H1 (cell line): ENCODE measurements at regions not wholly inside any gene's neighbourhood (a gene's known extent, or its start where the extent isn't known, plus 50 kb on each side); places are given as distances from the start of the nearest gene placed in this dataset.

Experiments used
- CTCF ChIA-PET: fragments of 300-600 bp; sonication (Branson Sonifier 250); formaldehyde crosslinking; loops from one replicate; lab custom pipeline; 2021; ENCODE audit not compliant: partially characterized antibody; lab: Charles Lee
- POLR2A ChIA-PET: fragments of 300-600 bp; sonication (Branson Sonifier 250); formaldehyde crosslinking; loops from one replicate; lab custom pipeline; 2021; ENCODE audit warnings: inconsistent platforms; ENCODE audit not compliant: partially characterized antibody; lab: Charles Lee
- DNase-seq, 2 experiments: peaks; one replicate each; pipeline versions ENCODE4 v3.0.0 to v3.0.0-alpha.2; 2010 to 2022; ENCODE audit warnings: low spot score in 2 of 2, low read depth in 1 of 2, mixed read lengths in 1 of 2
- FAIRE-seq: peaks from 2 replicates; lab custom pipeline; 2011; peaks lifted over from hg19 to GRCh38; lab: Jason Lieb, UNC
- H2AFZ ChIP-seq: 2 replicates; pipeline ENCODE4 v1.8.1; 2012; ENCODE audit warnings: low read length, inconsistent platforms
- H2AK5ac ChIP-seq: 2 replicates; pipeline ENCODE4 v1.6.1; 2013; ENCODE audit warnings: low read depth, low read length
- H2BK120ac ChIP-seq: replicated peaks from 2 replicates; pipeline ENCODE3; 2013; ENCODE audit warnings: low read depth, low read length, inconsistent platforms
- H2BK12ac ChIP-seq: 2 replicates; pipeline ENCODE4 v1.6.1; 2013; ENCODE audit warnings: low read depth, low read length
- H2BK15ac ChIP-seq: 2 replicates; pipeline ENCODE4 v1.6.1; 2013; ENCODE audit warnings: low read length
- H2BK20ac ChIP-seq: 2 replicates; pipeline ENCODE4 v1.6.1; 2013; ENCODE audit warnings: low read length
- H2BK5ac ChIP-seq: 2 replicates; pipeline ENCODE4 v1.6.1; 2013; ENCODE audit warnings: low read depth, low read length
- H3K14ac ChIP-seq: 2 replicates; pipeline ENCODE4 v1.6.1; 2013; ENCODE audit warnings: inconsistent platforms; ENCODE audit not compliant: insufficient read length
- H3K18ac ChIP-seq: 2 replicates; pipeline ENCODE4 v1.6.1; 2013; ENCODE audit warnings: low read length; ENCODE audit errors: extremely low read depth
- H3K23ac ChIP-seq: 2 replicates; pipeline ENCODE4 v1.6.1; 2013; ENCODE audit warnings: inconsistent platforms; ENCODE audit not compliant: insufficient read length
- H3K23me2 ChIP-seq: 2 replicates; pipeline ENCODE4 v1.6.1; 2013; ENCODE audit warnings: low read depth, low read length
- H3K27ac ChIP-seq: 2 replicates; pipeline ENCODE4 v1.6.1; 2011; ENCODE audit warnings: low read depth, low read length, inconsistent platforms
- H3K27me3 ChIP-seq, 4 experiments: replicated peaks in 1 of 4; 1 replicate in 1 of 4; 2 replicates in 3 of 4; pipeline versions ENCODE4 v1.6.1 to v1.8.1; 2011 to 2013; ENCODE audit warnings: low read length in 3 of 4, mild to moderate bottlenecking in 3 of 4, inconsistent platforms in 2 of 4, mixed read lengths in 2 of 4, moderate library complexity in 1 of 4; ENCODE audit not compliant: control insufficient read depth in 3 of 4, insufficient read depth in 3 of 4; ENCODE audit errors: extremely low read depth in 1 of 4
- H3K36me3 ChIP-seq, 4 experiments: 2 replicates each; pipeline versions ENCODE4 v1.6.1 to v1.8.1; 2011 to 2013; ENCODE audit warnings: mild to moderate bottlenecking in 4 of 4, low read length in 3 of 4, moderate library complexity in 2 of 4, control low read depth in 1 of 4, inconsistent platforms in 1 of 4; ENCODE audit not compliant: insufficient read depth in 4 of 4, control insufficient read depth in 2 of 4
- H3K4ac ChIP-seq: replicated peaks from 2 replicates; pipeline ENCODE3; 2013; ENCODE audit warnings: low read length, low read depth, mixed read lengths, inconsistent platforms; ENCODE audit not compliant: insufficient read length
- H3K4me1 ChIP-seq, 4 experiments: replicated peaks in 1 of 4; 1 replicate in 1 of 4; 2 replicates in 3 of 4; pipeline versions ENCODE4 v1.6.1 to v1.8.1; 2011 to 2013; ENCODE audit warnings: low read length in 3 of 4, inconsistent platforms in 2 of 4, mixed read lengths in 1 of 4; ENCODE audit not compliant: insufficient read depth in 4 of 4, control insufficient read depth in 3 of 4
- H3K4me2 ChIP-seq, 2 experiments: 2 replicates each; pipeline versions ENCODE4 v1.6.1 to v1.8.1; 2011 to 2013; ENCODE audit warnings: low read depth in 2 of 2, low read length in 2 of 2, control low read depth in 1 of 2, inconsistent platforms in 1 of 2, mild to moderate bottlenecking in 1 of 2; ENCODE audit not compliant: insufficient read depth in 1 of 2
- H3K4me3 ChIP-seq, 4 experiments: fragments of 200-600, 300-600 bp in 1 of 4; sonication (generic), shearing (Covaris generic), sonication (Bioruptor Twin) in 1 of 4; 2 replicates each; pipeline versions ENCODE4 v1.5.1 to v1.8.1; 2011 to 2016; ENCODE audit warnings: low read length in 4 of 4, low read depth in 3 of 4, control low read depth in 2 of 4, inconsistent platforms in 2 of 4, mild to moderate bottlenecking in 2 of 4, mixed read lengths in 1 of 4, moderate library complexity in 1 of 4; ENCODE audit not compliant: insufficient read depth in 2 of 4; ENCODE audit errors: extremely low read depth in 1 of 4
- H3K56ac ChIP-seq: replicated peaks from 2 replicates; pipeline ENCODE3; 2013; ENCODE audit warnings: low read depth, mild to moderate bottlenecking, mixed read lengths, low read length, inconsistent platforms; ENCODE audit not compliant: insufficient read length
- H3K79me1 ChIP-seq: 2 replicates; pipeline ENCODE4 v1.6.1; 2013; ENCODE audit warnings: low read depth, low read length, control low read depth
- H3K79me2 ChIP-seq, 2 experiments: 2 replicates each; pipeline versions ENCODE4 v1.6.1 to v1.8.1; 2012 to 2013; ENCODE audit warnings: low read length in 2 of 2, mild to moderate bottlenecking in 2 of 2, inconsistent platforms in 1 of 2; ENCODE audit not compliant: insufficient read depth in 2 of 2, control insufficient read depth in 1 of 2
- H3K9ac ChIP-seq, 4 experiments: replicated peaks in 1 of 4; 1 replicate in 1 of 4; 2 replicates in 3 of 4; pipeline versions ENCODE4 v1.6.1 to v1.8.1; 2011 to 2013; ENCODE audit warnings: low read depth in 3 of 4, low read length in 3 of 4, control low read depth in 2 of 4, mild to moderate bottlenecking in 2 of 4, moderate library complexity in 2 of 4, inconsistent platforms in 1 of 4; ENCODE audit errors: extremely low read depth in 1 of 4
- H3K9me3 ChIP-seq, 2 experiments: 2 replicates each; pipeline versions ENCODE4 v1.6.1 to v1.8.1; 2012 to 2013; ENCODE audit warnings: mild to moderate bottlenecking in 2 of 2, moderate library complexity in 2 of 2, control low read depth in 1 of 2, inconsistent platforms in 1 of 2, low read depth in 1 of 2, low read length in 1 of 2, mixed read lengths in 1 of 2; ENCODE audit not compliant: insufficient read depth in 2 of 2
- H4K20me1 ChIP-seq, 2 experiments: replicated peaks in 1 of 2; 2 replicates each; pipeline versions ENCODE3 to v1.8.1; 2011 to 2013; ENCODE audit warnings: inconsistent platforms in 2 of 2, low read length in 2 of 2, mild to moderate bottlenecking in 1 of 2; ENCODE audit not compliant: insufficient read depth in 2 of 2, control insufficient read depth in 1 of 2
- H4K5ac ChIP-seq: 2 replicates; pipeline ENCODE4 v1.6.1; 2013; ENCODE audit warnings: low read length, low read depth, mixed read lengths, inconsistent platforms; ENCODE audit not compliant: insufficient read length
- H4K8ac ChIP-seq: 2 replicates; pipeline ENCODE4 v1.8.0; 2013; ENCODE audit warnings: mild to moderate bottlenecking, moderate library complexity, low read length, inconsistent platforms; ENCODE audit not compliant: insufficient read depth; ENCODE audit errors: extremely low read depth
- H4K91ac ChIP-seq: replicated peaks from 2 replicates; pipeline ENCODE3; 2013; ENCODE audit warnings: low read length, mixed read lengths, inconsistent platforms; ENCODE audit not compliant: insufficient read length
- ASH2L ChIP-seq: fragments of 200-600, 300-600 bp; sonication (generic); IDR thresholded peaks from one replicate; pipeline ENCODE4 v1.7.1; 2017; ENCODE audit warnings: low read length
- BACH1 ChIP-seq: IDR thresholded peaks from 2 replicates; pipeline ENCODE4 v1.6.1; 2012; ENCODE audit warnings: low read length, improper control_type of control experiment
- CBX5 ChIP-seq: fragments of 300-800, 300-1000 bp; sonication (generic); IDR thresholded peaks from 2 replicates; pipeline ENCODE4 v1.7.1; 2016; ENCODE audit warnings: antibody characterized with exemption, low read length, low read depth
- EP300 ChIP-seq, 2 experiments: IDR thresholded peaks; 1 replicate in 1 of 2; 2 replicates in 1 of 2; pipeline ENCODE4 v1.6.1; 2011 to 2012; ENCODE audit warnings: low read depth in 2 of 2, low read length in 2 of 2, mild to moderate bottlenecking in 2 of 2, borderline replicate concordance in 1 of 2, inconsistent platforms in 1 of 2, moderate library complexity in 1 of 2
- GABPA ChIP-seq: IDR thresholded peaks from 2 replicates; pipeline ENCODE4 v1.6.1; 2011; ENCODE audit warnings: mild to moderate bottlenecking, low read length, moderate library complexity, borderline replicate concordance; ENCODE audit not compliant: insufficient read depth
- HDAC6 ChIP-seq: IDR thresholded peaks from one replicate; pipeline ENCODE4 v1.7.1; 2012; ENCODE audit warnings: low read depth, mild to moderate bottlenecking, inconsistent platforms, low read length, moderate library complexity
- KDM1A ChIP-seq: fragments of 200-600, 300-600 bp; sonication (generic); IDR thresholded peaks from 2 replicates; pipeline ENCODE4 v1.7.1; 2016; ENCODE audit warnings: mild to moderate bottlenecking, low read length, borderline replicate concordance
- POLR2A ChIP-seq, 2 experiments: IDR thresholded peaks; 1 replicate in 1 of 2; 2 replicates in 1 of 2; pipeline ENCODE4 v1.6.1; 2011; ENCODE audit warnings: low read depth in 2 of 2, low read length in 2 of 2, mild to moderate bottlenecking in 2 of 2; ENCODE audit errors: control extremely low read depth in 1 of 2
- SIN3A ChIP-seq, 2 experiments: IDR thresholded peaks in 1 of 2; conservative IDR thresholded peaks in 1 of 2; 2 replicates each; pipeline ENCODE4 v1.6.1; 2011 to 2012; ENCODE audit warnings: low read length in 2 of 2, improper control_type of control experiment in 1 of 2, low read depth in 1 of 2, mild to moderate bottlenecking in 1 of 2
- TEAD4 ChIP-seq: IDR thresholded peaks from 2 replicates; pipeline ENCODE4 v1.6.1; 2012; ENCODE audit warnings: low read depth, low read length, inconsistent platforms, mixed read lengths
- WGBS, 2 experiments: shearing (Covaris generic) in 1 of 2; methylation state at CpG; one replicate each; pipeline versions ENCODE4 v1.1.6 to v1.1.7; 2013 to 2015; ENCODE audit warnings: low lambda C conversion rate in 2 of 2, mixed read lengths in 2 of 2, inconsistent platforms in 1 of 2, low coverage in 1 of 2, missing lambda C conversion rate in 1 of 2; ENCODE audit not compliant: insufficient replicate concordance in 2 of 2, insufficient coverage in 1 of 2, insufficient read length in 1 of 2; ENCODE audit errors: extremely low coverage in 1 of 2, missing lambda C conversion rate in 1 of 2; 5-methylcytosine and 5-hydroxymethylcytosine counted together
- TF ChIP-seq, protein P1 (sequence below): IDR thresholded peaks from 2 replicates; pipeline ENCODE4 v1.6.1; 2012; ENCODE audit warnings: inconsistent platforms

DNA sequence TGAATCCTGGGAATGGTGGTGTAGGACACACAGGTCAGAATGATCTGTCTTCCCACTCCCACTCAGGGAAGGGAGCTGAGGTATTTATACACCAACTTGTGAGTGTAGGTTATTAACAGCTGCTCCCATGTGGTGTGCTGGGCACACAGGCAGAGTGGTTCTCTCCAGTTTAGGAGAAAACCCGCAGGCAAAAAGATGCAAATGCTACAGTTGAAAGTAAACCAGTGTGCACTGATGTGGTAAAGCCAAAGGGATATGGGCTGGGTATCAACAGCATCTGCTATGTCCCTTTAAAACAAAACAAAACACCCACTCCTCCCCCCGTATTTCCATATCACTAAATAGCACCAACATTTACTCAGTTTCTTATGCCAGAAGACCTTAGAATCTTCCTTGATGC, 75.4 kb upstream of the SYT13 start:
- TF ChIP-seq TEAD4 (no peak), GABPA (no peak), ASH2L (no peak), KDM1A (no peak), EP300 (IDR thresholded peaks at IDR 0.05; ENCODE audit: borderline replicate concordance in 1 of 2, low read depth in 2 of 2, low read length in 2 of 2) (no peak), POLR2A (IDR thresholded peaks at IDR 0.05; ENCODE audit: control extremely low read depth in 1 of 2, low read depth in 2 of 2, low read length in 2 of 2) (no peak), BACH1 (no peak), HDAC6 (no peak), CBX5 (no peak), SIN3A (conservative IDR thresholded peaks at IDR 0.05 in 1 of 2, IDR thresholded peaks at IDR 0.05 in 1 of 2; ENCODE audit: low read depth in 1 of 2, low read length in 2 of 2) (no peak)
- TF ChIP-seq, protein P1, sequence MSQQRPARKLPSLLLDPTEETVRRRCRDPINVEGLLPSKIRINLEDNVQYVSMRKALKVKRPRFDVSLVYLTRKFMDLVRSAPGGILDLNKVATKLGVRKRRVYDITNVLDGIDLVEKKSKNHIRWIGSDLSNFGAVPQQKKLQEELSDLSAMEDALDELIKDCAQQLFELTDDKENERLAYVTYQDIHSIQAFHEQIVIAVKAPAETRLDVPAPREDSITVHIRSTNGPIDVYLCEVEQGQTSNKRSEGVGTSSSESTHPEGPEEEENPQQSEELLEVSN: no peak

More for the DNA sequence above, 75.4 kb upstream of the SYT13 start:
- no peaks in the 10 kb centered on the region; the same call in 1 of the 2 replicates for H3K23me2 ChIP-seq
- no peak overlapping the region for H4K91ac ChIP-seq
- no peak overlapping the region for H2BK20ac ChIP-seq
- no peaks in the 10 kb centered on the region for H4K20me1 ChIP-seq
- no peaks in the 10 kb centered on the region for H3K27me3 ChIP-seq
- H2AK5ac ChIP-seq: no peak overlapping the region
- no peaks in the 10 kb centered on the region for H3K79me1 ChIP-seq
- H2BK15ac ChIP-seq: no peak overlapping the region
- H2BK120ac ChIP-seq: no peak overlapping the region
- FAIRE-seq (no peak), DNase-seq (no peak)
- no peak overlapping the region for H3K4me2 ChIP-seq
- no peaks in the 10 kb centered on the region for H3K79me2 ChIP-seq
- no peak overlapping the region for H3K18ac ChIP-seq
- H3K56ac ChIP-seq: no peak overlapping the region
- H3K9ac ChIP-seq: no peak overlapping the region
- H2BK12ac ChIP-seq: no peak overlapping the region
- H2BK5ac ChIP-seq: no peak overlapping the region
- WGBS, 2 experiments: 82 to 100% methylated on average over 1 to 2 of the region's 2 CpGs
- no peak overlapping the region for H3K23ac ChIP-seq
- H3K4ac ChIP-seq: no peak overlapping the region
- no peak overlapping the region for H2AFZ ChIP-seq
- no peaks in the 10 kb centered on the region for H3K9me3 ChIP-seq
- CTCF ChIA-PET: interaction anchor here (1.1 to 1.9 kb wide), 3 partner anchors 10 to 410 kb away, joined by 3 to 6 read pairs (median 6); no protein-coding TSS in a partner anchor
- POLR2A ChIA-PET: interaction anchor here (0.6 kb wide), 1 partner anchor 761 kb away, joined by 3 read pairs; no protein-coding TSS in a partner anchor
- no peak overlapping the region for H4K5ac ChIP-seq
- no peaks in the 10 kb centered on the region for H3K4me1 ChIP-seq
- no peak overlapping the region for H3K4me3 ChIP-seq
- no peak overlapping the region for H4K8ac ChIP-seq
- no peak overlapping the region for H3K14ac ChIP-seq
- H3K27ac ChIP-seq: no peak overlapping the region
- no peaks in the 10 kb centered on the region for H3K36me3 ChIP-seq
